H9 (cell line): ENCODE measurements at regions not wholly inside any gene's neighbourhood (a gene's known extent, or its start where the extent isn't known, plus 50 kb on each side); places are given as distances from the start of the nearest gene placed in this dataset.
A peak's percentile ranks its signal among the peaks of the same experiment; 100 is the strongest.

Experiments
- DNase-seq: peaks from one replicate; pipeline ENCODE4 v3.0.0-alpha.2; 2017
- H2AFZ ChIP-seq: one replicate; pipeline ENCODE4 v1.6.1; 2013; ENCODE audit warnings: mild to moderate bottlenecking, low read length, control low read depth, moderate library complexity
- H2AK5ac ChIP-seq: 2 replicates; pipeline ENCODE4 v1.6.1; 2013; ENCODE audit warnings: low read length, control low read depth, mixed read lengths; ENCODE audit not compliant: insufficient read length
- H2BK120ac ChIP-seq: one replicate; pipeline ENCODE4 v1.6.1; 2013; ENCODE audit warnings: low read depth, mild to moderate bottlenecking, low read length, control low read depth, inconsistent platforms; ENCODE audit not compliant: poor library complexity, severe bottlenecking
- H2BK12ac ChIP-seq: 2 replicates; pipeline ENCODE4 v1.6.1; 2013; ENCODE audit warnings: low read length, control low read depth, mixed read lengths, low read depth; ENCODE audit not compliant: insufficient read length
- H2BK15ac ChIP-seq: 2 replicates; pipeline ENCODE4 v1.6.1; 2013; ENCODE audit warnings: low read depth, low read length, control low read depth
- H2BK20ac ChIP-seq: one replicate; pipeline ENCODE4 v1.6.1; 2013; ENCODE audit warnings: low read depth, mild to moderate bottlenecking, low read length, control low read depth, inconsistent platforms; ENCODE audit not compliant: poor library complexity, severe bottlenecking
- H2BK5ac ChIP-seq: 2 replicates; pipeline ENCODE4 v1.6.1; 2013; ENCODE audit warnings: low read length, control low read depth, mixed read lengths; ENCODE audit not compliant: insufficient read length
- H3K14ac ChIP-seq: 2 replicates; pipeline ENCODE4 v1.6.1; 2013; ENCODE audit warnings: low read length, control low read depth; ENCODE audit not compliant: insufficient read depth
- H3K18ac ChIP-seq: 2 replicates; pipeline ENCODE4 v1.6.1; 2013; ENCODE audit warnings: low read depth, mild to moderate bottlenecking, mixed read lengths, low read length, control low read depth; ENCODE audit not compliant: insufficient read length
- H3K23ac ChIP-seq: 2 replicates; pipeline ENCODE4 v1.6.1; 2013; ENCODE audit warnings: low read length, control low read depth, mixed read lengths, low read depth; ENCODE audit not compliant: insufficient read length
- H3K23me2 ChIP-seq: 2 replicates; pipeline ENCODE4 v1.6.1; 2013; ENCODE audit warnings: low read depth, mild to moderate bottlenecking, mixed read lengths, low read length, control low read depth; ENCODE audit not compliant: insufficient read length, poor library complexity, severe bottlenecking
- H3K27ac ChIP-seq: 2 replicates; pipeline ENCODE4 v1.5.1; 2013; ENCODE audit warnings: low read length, control low read depth, mixed read lengths, low read depth; ENCODE audit not compliant: insufficient read length
- H3K27me3 ChIP-seq: 2 replicates; pipeline ENCODE4 v1.6.1; 2013; ENCODE audit warnings: low read length, control low read depth, inconsistent platforms; ENCODE audit not compliant: insufficient read depth
- H3K4ac ChIP-seq: 2 replicates; pipeline ENCODE4 v1.6.1; 2013; ENCODE audit warnings: low read depth, mild to moderate bottlenecking, control low read depth, inconsistent platforms, low read length, moderate library complexity
- H3K4me1 ChIP-seq: 2 replicates; pipeline ENCODE4 v1.6.1; 2013; ENCODE audit warnings: low read length, control low read depth, inconsistent platforms; ENCODE audit not compliant: insufficient read depth
- H3K4me2 ChIP-seq: 2 replicates; pipeline ENCODE4 v1.6.1; 2013; ENCODE audit warnings: low read length, control low read depth, mixed read lengths; ENCODE audit not compliant: insufficient read length, insufficient read depth
- H3K56ac ChIP-seq: 2 replicates; pipeline ENCODE4 v1.6.1; 2013; ENCODE audit warnings: low read depth, mild to moderate bottlenecking, mixed read lengths, low read length, control low read depth; ENCODE audit not compliant: insufficient read length
- H3K79me1 ChIP-seq: 2 replicates; pipeline ENCODE4 v1.6.1; 2013; ENCODE audit warnings: low read depth, mild to moderate bottlenecking, moderate library complexity, low read length, control low read depth, inconsistent platforms; ENCODE audit not compliant: insufficient read depth, poor library complexity, severe bottlenecking
- H3K79me2 ChIP-seq: 2 replicates; pipeline ENCODE4 v1.6.1; 2013; ENCODE audit warnings: low read length, control low read depth, inconsistent platforms; ENCODE audit not compliant: insufficient read depth
- H3K9ac ChIP-seq: 2 replicates; pipeline ENCODE4 v1.6.1; 2013; ENCODE audit warnings: low read length, control low read depth, mixed read lengths; ENCODE audit not compliant: insufficient read length; ENCODE audit errors: extremely low read depth
- H3K9me3 ChIP-seq: one replicate; pipeline ENCODE4 v1.6.1; 2013; ENCODE audit warnings: low read depth, low read length, inconsistent platforms; ENCODE audit not compliant: control insufficient read depth
- H3T11ph ChIP-seq: one replicate; pipeline ENCODE4 v1.6.1; 2013; ENCODE audit warnings: mild to moderate bottlenecking, low read length, control low read depth, inconsistent platforms
- H4K20me1 ChIP-seq: one replicate; pipeline ENCODE4 v1.6.1; 2013; ENCODE audit not compliant: control insufficient read depth, insufficient read length, insufficient read depth
- H4K5ac ChIP-seq: 2 replicates; pipeline ENCODE4 v1.6.1; 2013; ENCODE audit warnings: low read depth, mild to moderate bottlenecking, mixed read lengths, low read length, control low read depth; ENCODE audit not compliant: insufficient read length
- H4K8ac ChIP-seq: replicated peaks from 2 replicates; pipeline ENCODE4 v1.6.1; 2013; ENCODE audit warnings: low read length, control low read depth, mixed read lengths, low read depth; ENCODE audit not compliant: insufficient read length
- H4K91ac ChIP-seq: 2 replicates; pipeline ENCODE4 v1.6.1; 2013; ENCODE audit warnings: low read depth, mild to moderate bottlenecking, moderate library complexity, mixed read lengths, low read length, control low read depth; ENCODE audit not compliant: insufficient read length
- H3K27ac Mint-ChIP-seq, 3 experiments: 2 replicates in 2 of 3; 3 replicates in 1 of 3; pipeline ENCODE4 v1.8.0; 2020 to 2021; ENCODE audit warnings: mixed read lengths in 3 of 3, mild to moderate bottlenecking in 1 of 3, moderate library complexity in 1 of 3
- H3K27me3 Mint-ChIP-seq: 2 replicates; pipeline ENCODE4 v1.8.0; 2021; ENCODE audit warnings: low read depth, mild to moderate bottlenecking, moderate library complexity, mixed read lengths
- H3K36me3 Mint-ChIP-seq, 3 experiments: 2 replicates in 2 of 3; 3 replicates in 1 of 3; pipeline ENCODE4 v1.8.0; 2020 to 2021; ENCODE audit warnings: low read depth in 3 of 3, mixed read lengths in 3 of 3; ENCODE audit not compliant: insufficient read depth in 1 of 3
- H3K4me1 Mint-ChIP-seq, 2 experiments: 2 replicates each; pipeline ENCODE4 v1.8.0; 2020; ENCODE audit warnings: mixed read lengths in 2 of 2
- H3K4me3 Mint-ChIP-seq, 2 experiments: 2 replicates in 1 of 2; 3 replicates in 1 of 2; pipeline ENCODE4 v1.8.0; 2020 to 2021; ENCODE audit warnings: mild to moderate bottlenecking in 2 of 2, mixed read lengths in 2 of 2, moderate library complexity in 1 of 2
- H3K9me3 Mint-ChIP-seq, 2 experiments: 2 replicates in 1 of 2; 3 replicates in 1 of 2; pipeline ENCODE4 v1.8.0; 2020; ENCODE audit warnings: mild to moderate bottlenecking in 2 of 2, mixed read lengths in 2 of 2, moderate library complexity in 1 of 2
- CTCF ChIP-seq: fragments of 200-600 bp; sonication (generic); conservative IDR thresholded peaks from 3 replicates; pipeline ENCODE4 v1.8.0; 2021; ENCODE audit warnings: antibody characterized with exemption, mild to moderate bottlenecking
- WGBS: extraction: QIAGEN DNeasy Blood & Tissue Kit; methylation state at CpG from one replicate; pipeline ENCODE4 v1.1.7; 2013; ENCODE audit warnings: missing lambda C conversion rate, low lambda C conversion rate, mixed read lengths; ENCODE audit not compliant: insufficient read length; ENCODE audit errors: extremely low coverage; 5-methylcytosine and 5-hydroxymethylcytosine counted together

- H2BK20ac ChIP-seq: no peak overlapping the region
- no peak overlapping the region for H3K9ac ChIP-seq
- H2BK5ac ChIP-seq: no peak overlapping the region
- Mint-ChIP-seq H3K4me1 (peaks cover 0 to under 1% of the 10 kb centered on the region in 2 experiments; a peak in 1 of 4 replicates), H3K36me3 (no peaks in the 10 kb centered on the region; a peak in 1 of 7 replicates), H3K27ac (no peak overlapping the region), H3K4me3 (no peak overlapping the region), H3K27me3 (peaks cover 4% of the 10 kb centered on the region), H3K9me3 (no peaks in the 10 kb centered on the region; a peak in 1 of 5 replicates)
- no peak overlapping the region for H3T11ph ChIP-seq
- H2AK5ac ChIP-seq: no peak overlapping the region
- H3K18ac ChIP-seq: no peak overlapping the region
- no peak overlapping the region for H3K4ac ChIP-seq
- no peaks in the 10 kb centered on the region for H3K23me2 ChIP-seq
- no peak overlapping the region for H2BK120ac ChIP-seq
- no peak overlapping the region for H3K56ac ChIP-seq
- H4K8ac ChIP-seq: no peak overlapping the region
- no peak overlapping the region for H2BK15ac ChIP-seq
- no peak overlapping the region for H4K5ac ChIP-seq
- H3K9me3 ChIP-seq: no peaks in the 10 kb centered on the region
- H3K14ac ChIP-seq: no peak overlapping the region
- peak; percentile 17 for DNase-seq
- no peak for TF ChIP-seq CTCF
- H2BK12ac ChIP-seq: no peak overlapping the region
- H3K4me1 ChIP-seq: no peaks in the 10 kb centered on the region
- H3K27me3 ChIP-seq: no peaks in the 10 kb centered on the region
- no peaks in the 10 kb centered on the region for H4K20me1 ChIP-seq
- H3K79me2 ChIP-seq: no peaks in the 10 kb centered on the region
- H3K4me2 ChIP-seq: no peak overlapping the region
- WGBS: no CpG with 5 or more reads among the region's 10 CpGs
- no peak overlapping the region for H4K91ac ChIP-seq
- H2AFZ ChIP-seq: no peak overlapping the region
- H3K23ac ChIP-seq: no peak overlapping the region
- H3K27ac ChIP-seq: no peak overlapping the region
- H3K79me1 ChIP-seq: no peaks in the 10 kb centered on the region
Observed at GRCh38 chr18:78730546-78730945, 249.1 kb upstream of the SALL3 start.
